OCI-LY1 (cell line): ENCODE measurements at regions not wholly inside any gene's neighbourhood (a gene's known extent, or its start where the extent isn't known, plus 50 kb on each side); places are given as distances from the start of the nearest gene placed in this dataset.

Experiments
- CTCF ChIP-seq: fragments of 200-600 bp; sonication (generic), shearing (Covaris generic); IDR thresholded peaks from 2 replicates; pipeline ENCODE4 v1.5.1; 2017; ENCODE audit warnings: mild to moderate bottlenecking, antibody characterized with exemption, low read length, moderate library complexity, mixed read lengths
- EZH2 ChIP-seq: fragments of 200-600 bp; sonication (generic), shearing (Covaris generic); IDR thresholded peaks from 2 replicates; pipeline ENCODE4 v1.8.0; 2017; ENCODE audit warnings: borderline replicate concordance, mixed run types, mild to moderate bottlenecking, antibody characterized with exemption, low read length, moderate library complexity, mixed read lengths

GRCh38 chr16:55073830-55074229 is 143.2 kb downstream of the IRX5 start:
- TF ChIP-seq CTCF (no peak), EZH2 (no peak)
